T-helper 2 cell treated with Interferon-gamma antibody and Interleukin-4, amounts not matched to agents 5 μg/mL and 100 μg/mL, for 36 hours (primary cell): ENCODE measurements at regions not wholly inside any gene's neighbourhood (a gene's known extent, or its start where the extent isn't known, plus 50 kb on each side); places are given as distances from the start of the nearest gene placed in this dataset.
A peak's percentile ranks its signal among the peaks of the same experiment; 100 is the strongest.
"Not testable (repeated sequence)": the region's sequence is repeated elsewhere in the genome, so short reads cannot be mapped to it uniquely, and the experiment has no call there.

Experiments
- DNase-seq: peaks from one replicate; pipeline ENCODE4 v3.0.0; 2021; ENCODE audit warnings: low spot score
- H3K27ac Mint-ChIP-seq: one replicate; pipeline ENCODE4 v1.8.0; 2021; ENCODE audit warnings: mild to moderate bottlenecking, mixed read lengths
- H3K27me3 Mint-ChIP-seq: one replicate; pipeline ENCODE4 v1.8.0; 2021; ENCODE audit warnings: low read depth, mixed read lengths
- H3K36me3 Mint-ChIP-seq: one replicate; pipeline ENCODE4 v1.8.0; 2021; ENCODE audit warnings: low read depth, mixed read lengths
- H3K4me1 Mint-ChIP-seq: one replicate; pipeline ENCODE4 v1.8.0; 2021; ENCODE audit warnings: low read depth, mixed read lengths
- H3K4me3 Mint-ChIP-seq: one replicate; pipeline ENCODE4 v1.8.0; 2022; ENCODE audit warnings: mild to moderate bottlenecking, moderate library complexity, mixed read lengths
- H3K9me3 Mint-ChIP-seq: one replicate; pipeline ENCODE4 v1.8.0; 2021; ENCODE audit warnings: mixed read lengths

DNA sequence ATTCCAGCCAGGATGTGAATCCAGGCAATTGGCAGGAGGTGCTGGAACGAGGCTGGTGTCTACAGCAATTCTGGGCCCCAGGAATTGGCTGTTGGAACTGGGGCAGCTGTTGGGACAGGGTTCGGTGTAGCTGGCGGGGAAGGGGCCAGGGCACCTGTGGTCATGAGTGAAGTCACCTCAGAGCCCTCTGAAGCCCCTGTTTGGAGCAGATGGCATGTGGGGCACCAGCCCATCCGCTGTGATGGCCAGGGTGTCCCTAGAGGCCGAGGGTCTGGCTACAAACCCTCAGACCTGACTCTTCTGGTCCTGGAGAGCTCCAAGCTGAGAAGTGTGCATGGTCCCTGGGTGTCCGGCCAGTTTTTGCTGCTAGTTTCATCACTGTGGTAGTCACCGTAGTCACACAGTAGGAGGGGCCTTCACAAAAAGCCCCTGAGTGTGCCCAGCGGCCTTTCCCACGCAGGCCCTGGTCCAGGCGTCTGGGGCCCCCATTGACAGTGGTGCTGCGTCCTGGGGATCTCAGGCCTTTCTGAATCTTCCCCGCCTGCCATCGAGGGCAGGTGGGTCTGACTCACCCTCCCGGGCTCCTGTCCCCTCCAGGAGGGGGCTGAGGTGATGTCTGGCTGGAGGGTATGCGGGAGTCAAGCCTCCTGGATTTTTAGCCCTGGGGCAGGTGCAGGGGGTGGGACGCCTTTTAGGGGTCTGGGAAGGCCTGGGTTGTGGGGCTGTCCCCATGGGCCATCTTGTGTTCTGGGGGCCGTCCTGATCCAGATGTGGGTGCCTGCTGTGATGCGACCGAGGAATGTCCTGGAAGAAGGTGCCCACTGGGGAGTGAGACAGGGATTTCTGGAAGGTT is 368.0 kb downstream of the TMEM121 start:
- Mint-ChIP-seq H3K9me3 (no peaks in the 10 kb centered on the region), H3K36me3 (no peaks in the 10 kb centered on the region), H3K4me1 (peaks cover 8% of the 10 kb centered on the region), H3K4me3 (no peak overlapping the region), H3K27me3 (peaks cover 32% of the 10 kb centered on the region), H3K27ac (no peak overlapping the region)
- no peak for DNase-seq

- Mint-ChIP-seq H3K27me3 (peaks cover 31% of the 10 kb centered on the region), H3K27ac (no peak overlapping the region), H3K4me3 (no peak overlapping the region), H3K9me3 (no peaks in the 10 kb centered on the region), H3K36me3 (no peaks in the 10 kb centered on the region), H3K4me1 (peaks cover 6% of the 10 kb centered on the region)
- no peak for DNase-seq
Measured at GRCh38 chr14:105894978-105895881, 368.8 kb downstream of the TMEM121 start.

- H3K27me3 Mint-ChIP-seq: peaks cover 32% of the 10 kb centered on the region
- not testable (repeated sequence) for H3K4me3 Mint-ChIP-seq, H3K36me3 Mint-ChIP-seq, DNase-seq, H3K9me3 Mint-ChIP-seq, H3K27ac Mint-ChIP-seq, H3K4me1 Mint-ChIP-seq
Measured at GRCh38 chr14:105896206-105896605, 369.8 kb downstream of the TMEM121 start.

DNA sequence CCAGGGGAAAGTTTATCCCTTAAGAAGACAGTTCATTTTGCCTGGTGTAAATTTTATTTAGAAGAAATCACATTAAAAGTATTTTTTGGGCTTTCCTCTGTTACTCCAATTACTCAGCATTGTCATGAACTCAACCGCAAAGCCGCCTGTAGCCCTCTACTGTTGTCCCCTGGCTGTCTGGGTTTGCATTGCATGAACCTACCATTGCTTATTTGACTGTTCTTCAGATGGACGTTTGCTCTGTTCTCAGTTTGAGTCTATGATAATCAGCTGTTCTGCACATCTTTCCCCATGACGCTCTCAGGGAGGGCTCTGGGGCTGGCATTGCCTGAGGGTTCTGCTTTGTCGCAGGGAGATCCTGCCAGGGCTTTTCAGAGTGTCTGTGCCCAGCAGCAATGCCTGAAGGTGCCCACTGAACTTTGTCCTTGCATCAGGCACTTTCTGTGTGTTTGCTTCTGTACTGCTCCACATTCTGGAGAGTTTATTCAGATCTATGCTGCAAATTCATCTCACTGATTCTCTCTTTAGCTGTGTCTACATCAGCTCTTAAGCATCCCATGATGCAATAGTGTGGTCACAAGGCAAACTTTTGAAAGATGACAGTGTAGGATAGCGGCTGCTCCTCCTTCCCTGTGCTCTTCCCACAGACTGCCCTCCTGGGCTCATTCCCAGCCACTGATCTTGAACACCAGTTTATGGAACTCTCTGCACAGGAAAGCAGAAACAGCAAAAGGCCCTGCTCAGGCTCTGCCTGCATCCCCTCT is 370.8 kb downstream of the TMEM121 start:
- H3K27me3 Mint-ChIP-seq: peaks cover 30% of the 10 kb centered on the region
- not testable (repeated sequence) for H3K4me1 Mint-ChIP-seq, H3K4me3 Mint-ChIP-seq, H3K9me3 Mint-ChIP-seq, H3K27ac Mint-ChIP-seq, H3K36me3 Mint-ChIP-seq
- peak; percentile 7 for DNase-seq

DNA sequence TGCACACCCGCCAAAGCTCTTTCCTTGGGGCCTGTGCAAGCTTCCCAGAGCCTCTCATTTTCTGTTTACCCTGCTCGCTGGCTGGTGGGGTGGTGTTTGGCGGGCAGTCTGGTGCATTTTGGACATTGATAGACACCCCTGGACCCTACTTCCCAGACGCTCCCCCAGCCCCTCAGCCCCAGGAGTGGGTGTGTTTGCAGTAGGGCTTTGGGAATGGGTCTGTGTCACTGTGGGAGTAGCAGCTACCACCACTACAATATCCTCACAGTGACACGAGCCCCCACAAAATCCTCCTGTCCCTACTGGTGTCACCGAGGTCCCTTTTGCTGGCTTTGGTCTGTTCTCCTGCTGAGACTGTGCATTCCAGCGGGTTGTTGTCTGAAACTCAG is 371.3 kb downstream of the TMEM121 start:
- H3K27me3 Mint-ChIP-seq: peaks cover 30% of the 10 kb centered on the region
- H3K36me3 Mint-ChIP-seq: no peaks in the 10 kb centered on the region
- H3K9me3 Mint-ChIP-seq: no peaks in the 10 kb centered on the region
- no peak overlapping the region for H3K4me3 Mint-ChIP-seq
- peaks cover 6% of the 10 kb centered on the region for H3K4me1 Mint-ChIP-seq
- DNase-seq: no peak
- no peak overlapping the region for H3K27ac Mint-ChIP-seq

GRCh38 chr14:105898482-105899010 is 372.2 kb downstream of the TMEM121 start:
- H3K27me3 Mint-ChIP-seq: peaks cover 30% of the 10 kb centered on the region
- H3K4me1 Mint-ChIP-seq: peaks cover 6% of the 10 kb centered on the region
- H3K4me3 Mint-ChIP-seq: no peak overlapping the region
- H3K9me3 Mint-ChIP-seq: no peaks in the 10 kb centered on the region
- no peak overlapping the region for H3K27ac Mint-ChIP-seq
- no peak for DNase-seq
- no peaks in the 10 kb centered on the region for H3K36me3 Mint-ChIP-seq

DNA sequence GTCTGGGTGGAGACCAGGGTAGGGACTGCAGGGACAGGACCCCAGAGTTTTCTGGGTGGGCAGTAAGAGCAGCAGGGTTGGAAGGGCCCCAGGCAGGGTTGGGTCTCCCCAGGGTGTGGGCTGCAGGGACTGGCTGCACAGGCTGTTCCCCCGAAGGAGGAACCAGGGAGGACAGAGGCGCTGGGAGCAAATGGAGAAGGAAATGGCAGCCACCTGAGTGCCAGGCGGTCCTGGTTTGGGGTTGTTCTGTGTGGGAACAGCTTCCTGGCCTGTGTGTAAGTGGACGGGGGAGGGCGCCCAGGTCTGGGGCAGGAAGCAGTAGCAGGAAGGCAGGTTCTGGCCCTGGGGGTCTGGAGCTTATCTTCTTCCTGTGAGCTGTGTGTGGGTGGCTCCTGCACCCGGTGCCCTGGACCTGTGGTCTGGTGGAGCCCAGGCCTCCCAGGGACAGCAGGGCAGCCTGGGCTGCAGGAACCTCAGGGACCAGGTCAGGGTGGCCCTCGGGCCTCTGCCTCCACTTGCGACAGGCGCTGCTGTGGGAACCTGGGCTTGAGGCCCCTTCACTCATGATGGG is 372.8 kb downstream of the TMEM121 start:
- Mint-ChIP-seq H3K4me3 (no peak overlapping the region), H3K4me1 (peaks cover 6% of the 10 kb centered on the region), H3K9me3 (no peaks in the 10 kb centered on the region), H3K36me3 (no peaks in the 10 kb centered on the region), H3K27me3 (peaks cover 30% of the 10 kb centered on the region), H3K27ac (no peak overlapping the region)
- no peak for DNase-seq

- Mint-ChIP-seq H3K27ac (no peak overlapping the region), H3K4me3 (no peak overlapping the region), H3K4me1 (peaks cover 6% of the 10 kb centered on the region), H3K27me3 (peaks cover 30% of the 10 kb centered on the region), H3K36me3 (no peaks in the 10 kb centered on the region), H3K9me3 (no peaks in the 10 kb centered on the region)
- no peak for DNase-seq
Measured at GRCh38 chr14:105899657-105900397, 373.4 kb downstream of the TMEM121 start.

DNA sequence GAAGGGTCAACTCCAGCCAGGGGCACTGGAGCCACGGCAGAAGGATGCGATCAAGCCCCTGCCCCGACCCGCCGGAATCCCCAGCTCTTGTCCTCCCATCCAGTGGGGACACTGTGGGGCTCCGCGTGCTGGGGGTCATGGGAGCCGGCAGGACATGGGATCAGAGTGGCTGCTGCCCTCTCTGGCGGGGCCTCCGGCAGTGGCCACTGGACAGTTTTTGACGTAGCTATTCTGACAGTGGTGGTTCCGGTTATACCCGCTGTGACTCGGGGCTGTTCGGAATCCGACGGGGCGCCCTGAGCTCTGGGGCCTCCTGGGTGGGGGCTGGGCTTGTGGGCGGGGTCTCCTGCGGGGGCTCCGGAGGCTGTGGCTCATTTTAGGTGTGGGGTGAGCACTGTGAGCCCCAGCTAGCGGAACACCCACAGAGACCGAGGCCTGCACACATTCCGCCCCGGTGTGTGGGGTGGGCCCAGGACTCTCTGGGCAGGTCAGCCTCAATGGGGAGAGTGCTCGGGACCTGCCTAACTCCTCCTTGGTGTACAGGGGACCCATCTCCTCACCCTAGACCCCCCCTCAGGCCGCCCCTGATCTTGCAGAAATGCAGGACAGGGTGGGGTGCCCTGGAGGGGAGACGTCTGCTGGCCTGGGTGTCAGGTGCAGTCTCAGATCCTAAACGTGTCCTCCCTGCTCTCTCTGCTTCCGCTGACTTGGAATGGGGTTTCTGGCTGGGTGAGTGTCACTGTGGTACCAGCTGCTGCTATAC is 374.2 kb downstream of the TMEM121 start:
- Mint-ChIP-seq H3K27me3 (peaks cover 30% of the 10 kb centered on the region), H3K36me3 (no peaks in the 10 kb centered on the region), H3K27ac (no peak overlapping the region), H3K4me1 (peaks cover 6% of the 10 kb centered on the region), H3K4me3 (no peak overlapping the region), H3K9me3 (no peaks in the 10 kb centered on the region)
- DNase-seq: no peak

DNA sequence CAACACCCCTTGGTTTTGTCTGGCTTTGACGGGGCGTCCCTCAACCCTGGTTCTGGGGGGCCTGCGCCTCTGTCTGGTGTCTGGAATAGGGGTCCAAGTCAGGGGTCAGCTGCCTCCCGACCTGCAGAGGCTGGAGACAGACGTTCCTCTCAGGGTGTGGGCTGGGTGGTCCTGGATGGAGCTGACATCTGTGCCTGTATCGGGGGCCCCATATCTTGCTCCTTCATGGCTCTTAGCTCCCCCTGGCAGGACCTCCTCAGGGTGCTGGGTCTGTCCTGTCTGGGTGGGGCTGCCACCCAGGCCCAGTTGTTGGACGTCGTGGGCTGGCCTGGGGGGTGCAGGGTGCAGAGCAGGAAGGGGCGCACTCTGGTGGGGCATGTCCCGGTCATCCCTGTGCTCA is 374.8 kb downstream of the TMEM121 start:
- Mint-ChIP-seq H3K4me3 (no peak overlapping the region), H3K9me3 (no peaks in the 10 kb centered on the region), H3K36me3 (no peaks in the 10 kb centered on the region), H3K27ac (no peak overlapping the region), H3K4me1 (peaks cover 6% of the 10 kb centered on the region), H3K27me3 (peaks cover 31% of the 10 kb centered on the region)
- DNase-seq: no peak

DNA sequence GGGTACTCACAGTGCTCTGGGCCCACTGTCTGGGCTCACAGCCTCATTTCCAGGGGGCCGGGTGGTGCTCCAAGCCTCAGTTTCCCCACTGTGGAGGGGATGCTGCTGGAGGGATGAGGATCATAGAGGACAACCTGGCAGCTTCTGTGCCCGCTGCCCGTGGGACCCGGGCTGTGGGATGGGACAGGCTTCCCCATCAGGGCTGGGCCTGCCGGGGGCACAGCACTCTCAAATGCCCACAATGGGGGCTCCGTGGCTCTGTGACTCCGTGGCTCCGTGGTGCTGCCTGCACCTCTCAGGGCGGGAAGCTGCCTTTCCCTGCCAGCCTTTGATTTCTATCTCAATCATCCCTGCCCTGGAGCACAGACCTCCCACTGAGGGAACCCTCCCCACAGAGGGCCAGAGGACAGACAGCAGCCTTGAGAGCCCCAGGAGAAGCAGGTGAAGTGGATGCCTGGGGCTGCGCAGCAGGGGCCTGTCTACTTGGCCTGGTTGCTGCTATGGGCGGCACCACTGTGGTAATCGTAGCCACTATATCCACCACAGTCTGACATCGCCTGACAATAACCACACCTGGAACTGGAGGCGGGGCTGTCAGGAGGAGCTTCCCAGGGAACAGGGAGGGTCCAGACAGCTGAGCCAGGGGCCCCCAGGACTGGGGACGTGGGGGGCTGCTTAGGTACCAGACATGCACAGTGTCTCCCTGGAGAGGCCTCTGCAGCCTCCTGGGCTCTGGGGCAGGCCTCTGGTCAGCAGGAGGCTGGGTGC is 375.9 kb downstream of the TMEM121 start:
- Mint-ChIP-seq H3K4me3 (no peak overlapping the region), H3K9me3 (no peaks in the 10 kb centered on the region), H3K36me3 (no peaks in the 10 kb centered on the region), H3K4me1 (no peaks in the 10 kb centered on the region), H3K27me3 (peaks cover 27% of the 10 kb centered on the region), H3K27ac (no peak overlapping the region)
- no peak for DNase-seq

DNA sequence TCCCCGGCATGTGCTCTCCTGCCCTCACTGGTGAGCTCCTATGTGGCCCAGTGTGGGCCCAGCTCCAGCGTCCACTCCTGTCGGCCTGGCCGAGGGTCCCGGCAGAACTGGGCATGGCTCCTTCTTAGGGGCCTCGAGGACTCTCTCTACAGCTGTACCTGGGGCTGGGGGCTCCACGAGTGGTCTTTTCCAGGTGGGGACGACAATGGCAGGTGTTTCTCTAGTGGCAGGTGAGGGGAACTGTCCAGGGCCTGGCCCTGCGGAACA is 376.4 kb downstream of the TMEM121 start:
- H3K36me3 Mint-ChIP-seq, H3K4me1 Mint-ChIP-seq, H3K4me3 Mint-ChIP-seq, H3K9me3 Mint-ChIP-seq, H3K27ac Mint-ChIP-seq, DNase-seq: not testable (repeated sequence)
- peaks cover 22% of the 10 kb centered on the region for H3K27me3 Mint-ChIP-seq
